Uterus (tissue), 3 donors: ENCODE measurements at regions not wholly inside any gene's neighbourhood (a gene's known extent, or its start where the extent isn't known, plus 50 kb on each side); places are given as distances from the start of the nearest gene placed in this dataset.
"Not testable (repeated sequence)": the region's sequence is repeated elsewhere in the genome, so short reads cannot be mapped to it uniquely, and the experiment has no call there.

Source experiments
- DNase-seq, 2 donors: peaks; one replicate each; pipeline ENCODE4 v3.0.0-alpha.2; 2019 to 2020
- H3K27ac ChIP-seq, 2 donors: fragments of 200-600 bp; sonication (generic); 1 replicate in 1 of 2; 2 replicates in 1 of 2; pipeline ENCODE4 v1.5.1; 2016 to 2018
- H3K27me3 ChIP-seq, 2 donors: fragments of 200-600 bp; sonication (generic); one replicate each; pipeline ENCODE4 v1.5.1; 2018 to 2019; ENCODE audit warnings: control low read depth in 1 of 2
- H3K36me3 ChIP-seq, 2 donors: fragments of 200-600 bp; sonication (generic); one replicate each; pipeline ENCODE4 v1.5.1; 2019; ENCODE audit warnings: control low read depth in 1 of 2
- H3K4me1 ChIP-seq, 2 donors: fragments of 200-600 bp; sonication (generic); one replicate each; pipeline ENCODE4 v1.5.1; 2018 to 2019; ENCODE audit warnings: control low read depth in 1 of 2
- H3K4me3 ChIP-seq, 2 donors: fragments of 200-600 bp; sonication (generic); 1 replicate in 1 of 2; 2 replicates in 1 of 2; pipeline ENCODE4 v1.5.1; 2018 to 2019; ENCODE audit warnings: mild to moderate bottlenecking in 1 of 2
- H3K9me3 ChIP-seq, 2 donors: fragments of 200-600 bp; sonication (generic); one replicate each; pipeline ENCODE4 v1.5.1; 2019; ENCODE audit warnings: control low read depth in 1 of 2
- CTCF ChIP-seq, 4 experiments: fragments of 200-600 bp in 2 of 4; fragments of 450-650 bp in 2 of 4; sonication (generic) in 2 of 4; IDR thresholded peaks; one replicate each; pipeline ENCODE4 v1.5.1; 2016 to 2019; ENCODE audit warnings: antibody characterized with exemption in 4 of 4, mild to moderate bottlenecking in 2 of 4, moderate library complexity in 1 of 4
- POLR2A ChIP-seq, 2 donors: fragments of 450-650 bp; IDR thresholded peaks; one replicate each; pipeline ENCODE4 v1.6.1; 2016; ENCODE audit warnings: antibody characterized with exemption in 2 of 2, mild to moderate bottlenecking in 1 of 2, moderate library complexity in 1 of 2
- intact Hi-C: fragments of 100-400 bp; cut with DNase I; formaldehyde crosslinking; loops from one replicate; pipeline ENCODE4 v1.15.1; 2023; ENCODE audit warnings: low total_unique reads
- donor health status: DM: yes; HTN: yes; CAD: no.

- DNase-seq: no peak
- TF ChIP-seq CTCF (IDR thresholded peaks at IDR 0.05): no peak
- no peak for TF ChIP-seq POLR2A (IDR thresholded peaks at IDR 0.05)
- Histone ChIP-seq H3K9me3 (no peaks in the 10 kb centered on the region), H3K36me3 (no peaks in the 10 kb centered on the region), H3K4me1 (peaks cover 0 to under 1% of the 10 kb centered on the region in 2 donors), H3K27me3 (no peaks in the 10 kb centered on the region), H3K4me3 (no peak overlapping the region), H3K27ac (no peak overlapping the region)
- intact Hi-C loops: no loop called here
Observed at GRCh38 chr3:56935811-56936210, 124.7 kb upstream of the SPATA12 start.

- H3K36me3 ChIP-seq, H3K27me3 ChIP-seq, intact Hi-C loops, H3K27ac ChIP-seq, DNase-seq, H3K4me3 ChIP-seq, H3K4me1 ChIP-seq, H3K9me3 ChIP-seq: not testable (repeated sequence)
Observed at GRCh38 chr3:56934481-56934880, 126.0 kb upstream of the SPATA12 start.

GRCh38 chr3:56933803-56934202 lies 126.7 kb upstream of the SPATA12 start:
- intact Hi-C loops: no loop called here
- no peak for DNase-seq
- Histone ChIP-seq H3K4me1 (peaks cover 0 to 10% of the 10 kb centered on the region in 2 donors), H3K36me3 (no peaks in the 10 kb centered on the region), H3K9me3 (no peaks in the 10 kb centered on the region), H3K4me3 (no peak overlapping the region), H3K27me3 (no peaks in the 10 kb centered on the region), H3K27ac (no peak overlapping the region)
- no peak for TF ChIP-seq POLR2A (IDR thresholded peaks at IDR 0.05)
- no peak for TF ChIP-seq CTCF (IDR thresholded peaks at IDR 0.05)

- Histone ChIP-seq H3K27me3 (no peaks in the 10 kb centered on the region), H3K9me3 (no peaks in the 10 kb centered on the region), H3K4me3 (no peak overlapping the region), H3K4me1 (peaks cover 0 to 16% of the 10 kb centered on the region in 2 donors), H3K36me3 (no peaks in the 10 kb centered on the region), H3K27ac (no peak overlapping the region)
- DNase-seq: no peak
- intact Hi-C loops: no loop called here
- TF ChIP-seq POLR2A (IDR thresholded peaks at IDR 0.05) (no peak), CTCF (IDR thresholded peaks at IDR 0.05) (no peak)
Observed at GRCh38 chr3:56932866-56933265, 127.6 kb upstream of the SPATA12 start.

- no peaks in the 10 kb centered on the region for H3K36me3 ChIP-seq
- no peak for DNase-seq
- no peak overlapping the region for H3K4me3 ChIP-seq
- H3K27ac ChIP-seq: peak overlapping the region; percentile 60 to 83
- no peaks in the 10 kb centered on the region for H3K27me3 ChIP-seq
- H3K4me1 ChIP-seq: peaks cover 3 to 19% of the 10 kb centered on the region in 2 donors
- intact Hi-C loops: no loop called here
- no peak for TF ChIP-seq POLR2A (IDR thresholded peaks at IDR 0.05)
- no peak for TF ChIP-seq CTCF (IDR thresholded peaks at IDR 0.05)
- H3K9me3 ChIP-seq: no peaks in the 10 kb centered on the region
Observed at GRCh38 chr3:56931836-56932235, 128.6 kb upstream of the SPATA12 start.

- Histone ChIP-seq H3K4me1 (peaks cover 3 to 31% of the 10 kb centered on the region in 2 donors), H3K27me3 (no peaks in the 10 kb centered on the region), H3K9me3 (no peaks in the 10 kb centered on the region), H3K27ac (peak overlapping the region; percentile 60 to 83), H3K36me3 (no peaks in the 10 kb centered on the region), H3K4me3 (no peak overlapping the region)
- no peak for DNase-seq
- no peak for TF ChIP-seq CTCF (IDR thresholded peaks at IDR 0.05)
- intact Hi-C loops: no loop called here
Observed at GRCh38 chr3:56930706-56931105, 129.0 kb upstream of the ARHGEF3 start.
